ENCODE measurements at regions not wholly inside any gene's neighbourhood (a gene's known extent, or its start where the extent isn't known, plus 50 kb on each side); places are given as distances from the start of the nearest gene placed in this dataset.

DNA sequence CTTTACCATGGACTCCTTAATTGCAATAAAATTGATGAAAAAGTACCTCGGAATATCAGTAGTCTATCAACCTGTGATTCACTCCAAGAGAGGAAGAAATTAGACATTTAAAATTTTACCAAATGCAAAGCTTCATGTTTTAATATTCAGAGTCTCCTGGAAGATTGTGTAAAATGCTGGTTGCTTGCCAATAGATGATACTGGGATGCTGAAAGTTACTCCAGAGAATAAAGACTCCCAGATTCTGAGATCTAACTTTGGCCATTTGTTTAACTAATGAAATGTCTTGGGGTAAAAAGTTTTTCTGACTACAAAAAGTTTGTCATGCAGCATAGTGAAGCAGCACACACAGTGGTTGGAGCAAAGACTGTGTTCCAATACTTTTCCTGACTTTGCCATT lies 176.7 kb upstream of the RSPO3 start:
- TF ChIP-seq, protein P1, sequence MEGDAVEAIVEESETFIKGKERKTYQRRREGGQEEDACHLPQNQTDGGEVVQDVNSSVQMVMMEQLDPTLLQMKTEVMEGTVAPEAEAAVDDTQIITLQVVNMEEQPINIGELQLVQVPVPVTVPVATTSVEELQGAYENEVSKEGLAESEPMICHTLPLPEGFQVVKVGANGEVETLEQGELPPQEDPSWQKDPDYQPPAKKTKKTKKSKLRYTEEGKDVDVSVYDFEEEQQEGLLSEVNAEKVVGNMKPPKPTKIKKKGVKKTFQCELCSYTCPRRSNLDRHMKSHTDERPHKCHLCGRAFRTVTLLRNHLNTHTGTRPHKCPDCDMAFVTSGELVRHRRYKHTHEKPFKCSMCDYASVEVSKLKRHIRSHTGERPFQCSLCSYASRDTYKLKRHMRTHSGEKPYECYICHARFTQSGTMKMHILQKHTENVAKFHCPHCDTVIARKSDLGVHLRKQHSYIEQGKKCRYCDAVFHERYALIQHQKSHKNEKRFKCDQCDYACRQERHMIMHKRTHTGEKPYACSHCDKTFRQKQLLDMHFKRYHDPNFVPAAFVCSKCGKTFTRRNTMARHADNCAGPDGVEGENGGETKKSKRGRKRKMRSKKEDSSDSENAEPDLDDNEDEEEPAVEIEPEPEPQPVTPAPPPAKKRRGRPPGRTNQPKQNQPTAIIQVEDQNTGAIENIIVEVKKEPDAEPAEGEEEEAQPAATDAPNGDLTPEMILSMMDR (IDR thresholded peaks at IDR 0.05): no peak

DNA sequence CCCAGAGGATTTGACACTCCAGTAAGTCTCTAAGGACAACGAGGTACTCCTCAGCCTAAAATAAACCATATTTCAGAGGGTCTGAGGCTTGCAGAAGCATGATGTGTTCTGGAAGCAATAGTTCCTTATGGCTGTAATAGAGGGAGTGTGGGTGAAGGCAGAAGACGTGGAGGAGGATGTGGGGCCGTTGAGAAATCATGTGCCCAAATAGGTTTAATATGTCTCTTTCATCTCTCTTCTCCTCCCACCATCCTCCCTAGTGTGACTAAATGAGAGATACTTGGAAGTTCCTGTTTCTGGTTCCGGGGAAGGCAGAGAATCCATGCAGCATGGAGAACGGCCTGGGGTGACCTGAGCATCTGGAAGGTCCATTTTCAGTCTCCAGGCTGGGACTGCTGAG lies 174.0 kb upstream of the RSPO3 start:
- TF ChIP-seq, protein P1 (IDR thresholded peaks at IDR 0.05): no peak

DNA sequence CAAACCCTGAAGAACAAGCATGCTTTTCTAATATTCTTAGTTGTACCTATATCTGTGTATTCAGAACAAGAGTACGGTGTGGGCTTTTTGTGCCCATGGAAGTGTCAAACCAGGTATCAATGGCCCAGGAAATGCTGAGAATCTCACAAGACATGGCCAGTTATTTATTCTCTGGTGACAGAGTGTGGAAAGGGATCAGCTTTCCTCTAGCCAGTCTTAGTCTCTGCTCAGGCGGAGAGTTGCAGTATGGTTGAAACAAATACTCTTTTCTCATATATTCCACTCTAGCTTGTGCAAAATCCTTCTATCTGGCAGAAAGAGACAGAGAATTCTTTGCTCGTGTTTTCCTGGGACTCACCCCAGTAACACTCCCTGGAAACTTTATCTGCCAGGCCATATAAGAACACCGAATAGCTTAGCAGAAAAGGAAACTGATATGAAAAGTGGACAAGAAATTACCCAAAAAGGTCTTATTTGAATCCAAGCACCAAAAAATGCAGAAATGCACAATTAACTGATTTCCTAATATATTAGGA lies 173.3 kb upstream of the RSPO3 start:
- TF ChIP-seq, protein P1 (IDR thresholded peaks at IDR 0.05): no peak

DNA sequence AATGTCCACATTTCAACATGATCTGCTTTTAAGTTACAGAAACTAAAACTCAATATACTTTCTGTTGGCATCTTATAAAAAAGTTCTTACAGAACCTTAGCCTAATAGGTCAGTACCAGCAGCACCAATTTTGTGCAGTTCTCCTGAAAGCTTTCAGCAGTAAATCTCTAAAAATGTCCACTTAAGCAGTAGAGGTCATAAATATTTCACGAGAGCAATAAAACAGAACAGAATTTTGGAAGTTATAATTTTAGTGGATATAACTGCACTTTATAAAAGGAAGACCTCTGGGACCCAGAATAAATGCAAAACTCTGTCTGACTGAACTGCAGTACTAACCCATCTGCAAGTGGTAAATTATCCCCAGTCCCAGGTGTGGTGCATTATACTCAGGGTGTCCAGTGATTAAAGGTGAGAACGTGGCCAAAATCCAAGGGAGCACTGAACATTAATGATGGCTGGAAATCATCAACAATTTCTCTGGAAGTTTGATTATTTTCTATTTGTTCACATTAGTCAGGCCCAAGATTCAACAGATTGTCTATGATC lies 172.6 kb upstream of the RSPO3 start:
- TF ChIP-seq, protein P1 (IDR thresholded peaks at IDR 0.05): no peak

DNA sequence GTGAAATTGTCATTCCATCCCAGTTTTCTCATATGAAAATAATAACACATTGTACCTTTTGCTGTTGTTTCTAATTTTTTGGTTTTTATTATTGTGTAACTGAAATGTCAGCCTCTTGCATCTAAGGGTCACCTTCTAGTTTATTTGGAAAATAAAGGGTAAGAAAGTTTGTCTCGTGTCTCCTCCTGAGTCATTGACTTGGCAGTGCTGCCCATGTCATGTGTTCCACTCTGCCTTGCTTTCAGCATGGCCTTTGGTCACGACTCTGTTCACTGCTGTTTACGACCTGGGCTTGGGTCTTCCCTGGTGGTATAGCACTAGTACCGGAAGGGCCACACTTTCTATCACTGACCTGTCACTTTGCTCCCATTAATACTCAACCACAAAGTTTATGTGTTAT lies 171.4 kb upstream of the RSPO3 start:
- TF ChIP-seq, protein P1 (IDR thresholded peaks at IDR 0.05): no peak

DNA sequence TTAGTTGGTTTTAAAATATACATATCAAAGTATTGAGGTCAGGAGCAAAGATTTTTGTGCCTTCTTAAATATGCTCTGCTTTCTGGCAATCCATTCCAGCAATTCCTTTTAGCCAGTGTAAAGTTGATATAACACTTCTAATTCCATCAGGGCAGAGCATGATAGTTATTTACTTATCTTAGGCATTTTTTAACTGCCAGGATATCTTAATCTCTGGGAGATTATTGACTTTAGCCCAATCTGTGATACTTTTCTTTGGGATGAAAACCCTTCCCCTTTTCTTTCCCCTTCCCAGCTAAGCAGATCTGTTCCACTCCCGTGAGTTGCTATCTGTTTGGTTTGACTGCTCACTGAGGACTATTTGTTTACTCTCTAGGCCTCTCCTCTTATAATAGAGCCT lies 168.7 kb upstream of the RSPO3 start:
- TF ChIP-seq, protein P1 (IDR thresholded peaks at IDR 0.05): no peak

DNA sequence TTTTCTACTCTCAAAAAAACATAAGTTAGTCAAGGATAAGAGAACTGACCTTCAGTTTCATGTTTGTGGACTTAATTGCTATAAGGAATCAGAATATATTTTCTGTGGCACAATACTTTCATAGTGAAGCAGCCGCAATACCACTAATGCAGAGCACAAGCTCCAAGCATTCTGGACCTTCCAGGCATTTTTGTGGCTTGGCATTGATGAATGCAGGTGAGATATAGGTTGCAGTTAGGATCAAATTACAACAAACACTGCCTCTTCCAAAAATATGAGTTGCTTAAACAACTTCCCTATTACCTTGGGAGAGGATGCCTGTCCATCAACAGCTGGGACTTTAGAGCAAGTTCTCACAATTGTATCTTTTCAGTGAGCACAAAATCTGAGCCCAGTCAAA lies 162.8 kb upstream of the RSPO3 start:
- TF ChIP-seq, protein P1 (IDR thresholded peaks at IDR 0.05): no peak

DNA sequence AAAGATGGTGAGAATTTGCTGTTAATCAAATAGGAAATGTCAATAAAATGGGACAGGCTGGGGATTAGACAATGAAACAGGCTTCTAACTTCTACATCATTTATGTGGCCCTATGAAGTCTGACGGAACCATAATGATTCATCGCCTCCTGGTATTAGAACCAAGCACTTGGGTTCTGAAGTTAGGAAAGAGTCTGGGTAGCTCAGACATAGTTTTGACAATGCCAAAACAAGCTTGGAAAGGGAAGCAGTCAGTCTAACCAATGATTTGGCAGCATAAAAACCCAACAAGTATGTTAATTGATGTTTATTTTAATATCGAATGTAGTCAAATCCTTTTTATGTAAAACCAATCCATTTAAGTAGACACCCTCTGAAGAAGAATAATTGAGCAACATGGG lies 160.8 kb upstream of the RSPO3 start:
- TF ChIP-seq, protein P1 (IDR thresholded peaks at IDR 0.05): no peak

All from LNCAP (cell line).